HAP-1 (cell line): ENCODE measurements at regions not wholly inside any gene's neighbourhood (a gene's known extent, or its start where the extent isn't known, plus 50 kb on each side); places are given as distances from the start of the nearest gene placed in this dataset.

Source experiments
- DNase-seq, 2 experiments: peaks; one replicate each; pipeline ENCODE4 v3.0.0-alpha.2; 2016 to 2020; ENCODE audit warnings: low spot score in 2 of 2
- H3K27me3 ChIP-seq: fragments of 250-450 bp; sonication (Bioruptor Pico); 2 replicates; pipeline ENCODE4 v1.5.1; 2020; ENCODE audit warnings: low read depth, mild to moderate bottlenecking, moderate library complexity
- H3K36me3 ChIP-seq: fragments of 250-450 bp; sonication (Bioruptor Pico); replicated peaks from 2 replicates; pipeline ENCODE4 v1.5.1; 2020; ENCODE audit warnings: mild to moderate bottlenecking
- H3K4me1 ChIP-seq: fragments of 250-450 bp; sonication (Bioruptor Pico); 2 replicates; pipeline ENCODE4 v1.5.1; 2020; ENCODE audit warnings: mild to moderate bottlenecking
- H3K4me3 ChIP-seq: fragments of 250-450 bp; sonication (Bioruptor Pico); 2 replicates; pipeline ENCODE4 v1.5.1; 2020; ENCODE audit warnings: mild to moderate bottlenecking, moderate library complexity
- H3K9me3 ChIP-seq: fragments of 250-450 bp; sonication (Bioruptor Pico); 2 replicates; pipeline ENCODE4 v1.5.1; 2020; ENCODE audit warnings: mild to moderate bottlenecking, moderate library complexity
- in situ Hi-C: fragments of 300-500 bp; cut with MboI; formaldehyde crosslinking; loops from 3 replicates; pipeline ENCODE4 v1.14.3; 2020; ENCODE audit warnings: low sequenced_read_pairs, inconsistent platforms, mixed read lengths

DNA sequence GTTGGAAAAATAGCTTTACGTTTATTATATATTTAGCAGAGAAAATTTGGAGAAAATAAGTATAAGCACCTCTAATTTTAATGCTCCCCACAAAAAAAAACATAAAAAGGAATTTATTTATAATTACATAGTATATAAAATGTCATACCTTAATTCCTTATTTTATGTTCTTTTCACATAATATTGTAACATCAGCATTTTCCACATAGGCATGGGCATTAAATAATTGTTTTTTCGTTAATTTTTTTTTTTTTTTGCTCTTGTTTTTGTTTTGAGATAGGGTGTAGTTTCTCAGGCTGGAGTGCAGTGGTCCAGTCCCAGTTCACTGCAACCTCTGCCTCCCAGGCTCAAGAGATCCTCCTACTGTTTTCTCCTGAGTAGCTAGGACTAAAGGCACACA lies 329.8 kb upstream of the FOXG1 start:
- H3K4me1 ChIP-seq: no peaks in the 10 kb centered on the region
- no peaks in the 10 kb centered on the region for H3K36me3 ChIP-seq
- H3K27me3 ChIP-seq: no peaks in the 10 kb centered on the region
- H3K4me3 ChIP-seq: no peak overlapping the region
- in situ Hi-C loops: no loop called here
- 0 out of 2 replicates have a peak, but pooled peaks cover 3% of the 10 kb centered on the region for H3K9me3 ChIP-seq
- DNase-seq: no peak

DNA sequence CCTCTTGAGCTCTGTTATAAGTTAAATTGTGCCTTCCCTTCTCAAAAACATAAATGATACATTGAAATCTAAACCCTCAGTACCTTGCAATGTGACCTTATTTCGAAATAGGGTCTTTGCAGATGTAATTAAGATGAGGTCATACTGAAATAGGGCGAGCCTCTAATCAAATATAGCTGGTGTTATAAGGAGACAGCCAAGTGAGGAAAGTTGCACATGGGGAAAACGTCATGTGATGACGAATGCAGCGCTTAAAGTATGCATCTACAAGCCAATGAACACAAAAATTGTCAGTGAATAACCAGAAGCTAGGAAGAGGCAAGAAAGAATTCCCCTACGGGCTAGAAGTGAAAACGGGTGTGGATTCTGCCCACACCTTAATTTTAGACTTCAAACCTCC lies 305.2 kb upstream of the FOXG1 start:
- in situ Hi-C loops: no loop called here
- DNase-seq: no peak
- H3K36me3 ChIP-seq: no peaks in the 10 kb centered on the region
- no peaks in the 10 kb centered on the region for H3K27me3 ChIP-seq
- H3K4me3 ChIP-seq: no peak overlapping the region
- no peaks in the 10 kb centered on the region for H3K9me3 ChIP-seq
- H3K4me1 ChIP-seq: no peaks in the 10 kb centered on the region

DNA sequence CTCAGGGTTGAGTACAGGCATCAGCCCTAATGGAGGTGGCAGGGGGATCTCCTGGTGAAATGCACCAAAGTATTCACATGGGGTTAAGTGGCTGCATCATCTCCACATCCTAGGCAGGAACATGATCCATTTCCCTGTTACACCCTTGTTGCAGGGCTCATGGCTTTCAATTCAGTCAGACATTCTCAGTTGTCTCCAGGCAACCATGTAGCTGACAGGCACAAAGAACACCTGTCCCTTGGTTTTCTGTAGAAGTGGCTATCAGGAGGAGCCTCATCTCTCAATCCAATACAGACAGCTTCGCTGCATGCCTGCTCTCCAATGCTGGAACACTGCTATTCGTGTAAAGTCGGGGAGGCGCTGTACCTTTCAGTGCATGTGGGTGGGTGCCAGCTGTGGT lies 299.0 kb upstream of the FOXG1 start:
- Histone ChIP-seq H3K9me3 (no peaks in the 10 kb centered on the region), H3K4me3 (no peak overlapping the region), H3K36me3 (no peaks in the 10 kb centered on the region), H3K4me1 (no peaks in the 10 kb centered on the region), H3K27me3 (no peaks in the 10 kb centered on the region)
- DNase-seq: no peak
- in situ Hi-C loops: no loop called here

DNA sequence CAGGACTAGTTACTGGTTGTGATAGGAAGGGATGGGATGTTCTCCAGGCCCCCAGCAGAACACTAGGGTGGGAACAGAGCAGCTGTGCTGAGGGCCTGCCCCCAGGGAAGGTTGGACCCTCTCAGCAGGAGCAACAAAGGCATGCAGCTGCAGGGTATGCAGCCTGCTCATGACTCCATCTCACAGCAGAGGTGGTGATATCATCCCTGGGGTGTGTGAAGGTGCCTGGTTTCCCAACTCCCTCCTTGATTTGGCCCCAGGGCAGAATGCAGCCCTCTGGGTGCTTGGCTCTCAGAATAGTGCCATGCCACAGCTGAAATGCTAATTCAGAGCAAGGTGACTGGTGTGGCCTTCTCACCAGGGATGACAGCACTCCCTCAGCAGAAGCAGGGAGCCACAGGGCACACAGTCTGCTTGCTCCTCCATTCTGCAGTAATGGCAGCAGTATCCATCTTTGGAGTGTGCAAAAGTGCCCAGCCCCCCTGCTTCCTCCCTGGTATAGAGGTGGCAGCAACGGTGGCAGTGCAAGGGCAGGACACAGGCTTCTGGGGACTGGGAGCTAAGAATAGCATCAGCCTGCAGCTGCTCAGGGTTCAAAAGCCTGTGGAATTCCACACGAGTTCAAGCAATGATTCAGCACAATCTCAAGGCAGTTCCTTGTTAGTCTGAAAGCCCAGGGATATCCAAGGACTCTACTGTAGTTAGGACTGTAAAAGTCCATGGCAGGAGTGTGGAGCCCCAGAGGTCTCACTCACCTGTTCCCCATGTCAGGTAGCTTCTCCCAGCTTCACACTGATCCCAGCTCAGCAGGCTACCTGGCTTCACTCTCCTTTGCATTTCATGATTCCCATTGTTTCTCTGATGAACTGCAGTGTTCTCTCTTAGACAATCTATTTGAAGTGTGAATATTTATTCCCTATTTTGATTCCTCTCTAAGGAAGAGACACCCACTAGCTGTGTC lies 298.1 kb upstream of the FOXG1 start:
- in situ Hi-C loops: no loop called here
- Histone ChIP-seq H3K9me3 (peaks cover 1% of the 10 kb centered on the region; the same call in 1 of the 2 replicates), H3K4me1 (no peaks in the 10 kb centered on the region), H3K4me3 (no peak overlapping the region), H3K27me3 (no peaks in the 10 kb centered on the region), H3K36me3 (no peaks in the 10 kb centered on the region)
- no peak for DNase-seq

DNA sequence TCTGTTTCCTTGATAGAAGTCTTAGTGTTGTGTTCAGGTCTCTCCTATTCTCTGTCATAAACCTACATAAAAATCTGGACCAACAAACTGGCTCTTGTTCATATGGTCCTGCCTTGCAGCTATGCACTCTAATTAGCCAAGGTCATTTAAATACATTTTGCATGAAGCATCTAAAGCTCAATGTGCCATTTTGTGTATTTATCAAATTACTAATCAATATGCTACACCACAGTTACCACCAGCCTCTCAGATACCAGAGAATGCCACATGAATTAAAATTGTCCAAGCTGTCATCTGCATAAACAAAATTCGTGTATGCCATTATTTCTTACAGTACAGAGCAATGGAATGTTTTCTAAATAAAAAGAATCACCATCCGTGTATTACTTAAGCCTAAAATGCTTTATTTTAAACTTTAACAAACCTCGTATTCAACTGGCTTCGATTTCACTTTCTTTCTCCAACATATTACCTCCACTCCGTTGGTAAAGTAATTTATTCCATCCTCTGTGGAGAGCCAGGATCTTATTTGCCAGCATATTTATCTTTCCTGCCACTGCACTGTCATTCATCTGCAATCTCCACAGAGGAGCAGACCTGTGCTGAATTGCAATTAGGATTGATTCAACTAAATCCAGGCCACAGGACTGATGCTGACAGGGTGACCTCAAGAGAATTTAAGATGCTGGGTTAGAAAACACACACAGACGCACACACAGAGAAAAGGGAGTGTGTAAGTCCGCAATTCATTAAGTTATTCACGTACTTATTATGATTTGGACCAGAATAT lies 284.1 kb upstream of the FOXG1 start:
- H3K4me1 ChIP-seq: no peaks in the 10 kb centered on the region
- no peak overlapping the region for H3K4me3 ChIP-seq
- DNase-seq: no peak
- no peaks in the 10 kb centered on the region for H3K36me3 ChIP-seq
- no peaks in the 10 kb centered on the region for H3K27me3 ChIP-seq
- H3K9me3 ChIP-seq: no peaks in the 10 kb centered on the region
- in situ Hi-C loops: no loop called here

DNA sequence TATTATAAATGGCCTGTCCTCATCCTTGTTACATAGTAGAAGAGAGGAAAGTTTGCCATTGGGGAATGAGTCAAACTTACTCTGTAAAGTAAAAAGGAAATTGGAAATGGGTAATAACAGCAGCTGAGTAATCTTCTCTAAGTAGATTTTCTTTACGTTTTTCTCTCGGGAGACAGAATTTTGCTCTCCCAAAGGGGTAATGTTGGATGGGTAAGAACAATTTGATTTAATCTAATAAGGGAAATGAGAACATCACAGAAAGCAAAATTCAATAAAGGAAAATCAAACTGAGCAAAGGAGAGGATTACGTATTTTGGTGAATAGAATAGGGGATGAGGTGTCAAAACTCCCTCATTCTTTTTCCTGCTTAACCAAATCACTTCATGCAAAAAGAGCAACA lies 283.1 kb upstream of the FOXG1 start:
- no peaks in the 10 kb centered on the region for H3K9me3 ChIP-seq
- DNase-seq: no peak
- no peak overlapping the region for H3K4me3 ChIP-seq
- in situ Hi-C loops: no loop called here
- H3K4me1 ChIP-seq: no peaks in the 10 kb centered on the region
- no peaks in the 10 kb centered on the region for H3K36me3 ChIP-seq
- no peaks in the 10 kb centered on the region for H3K27me3 ChIP-seq

DNA sequence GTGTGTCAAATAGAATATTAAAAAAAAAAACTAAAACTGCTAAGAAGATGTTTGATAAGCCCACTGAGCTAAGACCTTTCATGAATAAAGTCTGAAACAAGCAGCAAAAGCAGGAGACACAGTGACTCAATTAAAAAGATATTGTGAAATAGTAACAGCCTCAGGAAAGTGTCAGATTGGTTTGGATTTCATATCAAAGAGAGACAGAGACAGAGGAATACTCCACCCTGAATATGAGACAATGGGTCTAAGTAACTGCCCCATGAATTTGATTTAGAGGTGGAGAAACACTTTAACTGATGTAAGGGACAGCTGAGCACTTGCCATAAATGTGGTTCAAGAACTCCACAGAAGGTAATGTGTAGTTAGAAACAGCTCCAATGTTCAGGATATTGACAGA lies 277.9 kb upstream of the FOXG1 start:
- Histone ChIP-seq H3K9me3 (no peaks in the 10 kb centered on the region), H3K36me3 (no peaks in the 10 kb centered on the region), H3K4me3 (no peak overlapping the region), H3K4me1 (no peaks in the 10 kb centered on the region), H3K27me3 (no peaks in the 10 kb centered on the region)
- no peak for DNase-seq
- in situ Hi-C loops: no loop called here

DNA sequence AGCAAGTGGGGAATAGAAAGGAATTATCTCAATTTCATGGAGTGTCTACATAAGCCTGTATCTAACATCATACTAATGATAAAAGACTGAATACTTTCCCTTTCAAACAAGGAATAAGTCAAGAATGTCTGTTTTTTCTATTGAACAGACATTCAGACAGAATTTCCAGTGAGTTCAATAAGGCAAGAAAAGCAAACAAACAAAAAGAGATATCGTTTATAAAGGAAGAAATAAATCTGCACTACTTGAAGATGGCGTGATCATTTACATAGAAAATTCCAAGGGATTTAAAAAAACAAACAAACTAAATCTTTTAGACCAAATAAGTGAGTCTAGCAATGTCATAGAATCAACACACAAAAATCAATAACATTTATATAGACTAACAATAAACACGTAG lies 273.1 kb upstream of the FOXG1 start:
- H3K4me3 ChIP-seq: no peak overlapping the region
- no peaks in the 10 kb centered on the region for H3K36me3 ChIP-seq
- no peaks in the 10 kb centered on the region for H3K4me1 ChIP-seq
- no peaks in the 10 kb centered on the region for H3K27me3 ChIP-seq
- DNase-seq: no peak
- no peaks in the 10 kb centered on the region for H3K9me3 ChIP-seq
- in situ Hi-C loops: no loop called here

DNA sequence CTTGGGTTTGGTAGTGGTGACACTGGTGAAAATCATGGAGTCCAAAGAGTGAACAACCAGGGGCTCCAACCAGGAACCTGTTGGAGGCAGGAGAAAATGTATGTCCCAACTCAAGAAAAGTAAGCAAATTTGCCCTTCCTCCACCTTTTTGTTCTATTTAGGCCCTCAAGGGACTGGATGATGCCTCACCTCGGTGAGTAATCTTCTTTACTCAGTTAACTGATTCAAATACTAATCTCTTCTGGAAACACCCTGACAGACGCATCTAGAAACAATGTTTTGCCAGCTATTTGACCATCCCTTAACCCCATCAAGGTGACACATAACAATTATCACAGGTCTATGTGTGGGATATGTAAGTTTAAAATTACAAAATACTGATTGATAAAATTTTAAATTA lies 272.4 kb upstream of the FOXG1 start:
- in situ Hi-C loops: no loop called here
- no peaks in the 10 kb centered on the region for H3K4me1 ChIP-seq
- H3K27me3 ChIP-seq: no peaks in the 10 kb centered on the region
- H3K9me3 ChIP-seq: no peaks in the 10 kb centered on the region
- DNase-seq: no peak
- no peak overlapping the region for H3K4me3 ChIP-seq
- no peaks in the 10 kb centered on the region for H3K36me3 ChIP-seq

DNA sequence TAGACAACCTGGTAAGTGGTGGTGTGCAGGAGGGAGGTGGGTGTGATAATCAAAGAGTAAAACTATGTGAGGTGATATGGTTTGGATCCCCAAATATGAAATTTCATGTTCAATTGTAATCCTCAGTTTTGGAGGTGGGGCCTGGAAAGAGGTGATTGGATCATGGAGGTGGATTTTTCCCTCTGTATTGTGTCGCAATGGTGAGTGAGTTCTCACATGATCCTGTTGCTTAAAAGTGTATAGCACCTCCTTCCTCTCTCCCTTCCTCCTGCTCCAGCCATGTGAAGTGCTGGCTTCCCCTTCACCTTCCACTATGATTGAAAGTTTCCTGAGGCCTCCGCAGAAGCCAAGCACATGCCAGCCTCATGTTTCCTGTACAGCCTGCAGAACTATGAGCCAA lies 270.2 kb upstream of the FOXG1 start:
- Histone ChIP-seq H3K4me1 (no peaks in the 10 kb centered on the region), H3K4me3 (no peak overlapping the region), H3K9me3 (no peaks in the 10 kb centered on the region), H3K27me3 (no peaks in the 10 kb centered on the region), H3K36me3 (no peaks in the 10 kb centered on the region)
- DNase-seq: no peak
- in situ Hi-C loops: no loop called here

DNA sequence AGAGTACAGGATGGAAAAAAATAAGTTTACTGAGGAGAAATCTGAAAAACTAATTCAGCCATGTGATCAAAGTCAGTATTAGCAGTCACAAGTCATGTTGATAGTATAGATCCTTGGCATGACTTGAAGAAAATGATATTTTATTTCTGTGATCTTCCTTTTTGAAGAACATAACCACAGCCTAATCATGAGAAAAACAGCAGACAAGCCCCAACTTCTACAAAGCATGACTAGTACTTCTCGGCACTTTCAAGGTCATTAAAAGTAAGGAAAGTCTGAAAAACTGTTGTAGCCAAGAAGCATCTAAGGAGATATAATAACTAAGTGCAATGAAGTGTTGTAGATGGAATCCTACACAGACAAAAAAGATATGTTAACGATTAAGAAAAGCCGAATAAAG lies 264.1 kb upstream of the FOXG1 start:
- H3K27me3 ChIP-seq: no peaks in the 10 kb centered on the region
- no peaks in the 10 kb centered on the region for H3K4me1 ChIP-seq
- H3K4me3 ChIP-seq: no peak overlapping the region
- DNase-seq: no peak
- in situ Hi-C loops: no loop called here
- H3K36me3 ChIP-seq: no peaks in the 10 kb centered on the region
- H3K9me3 ChIP-seq: no peaks in the 10 kb centered on the region

DNA sequence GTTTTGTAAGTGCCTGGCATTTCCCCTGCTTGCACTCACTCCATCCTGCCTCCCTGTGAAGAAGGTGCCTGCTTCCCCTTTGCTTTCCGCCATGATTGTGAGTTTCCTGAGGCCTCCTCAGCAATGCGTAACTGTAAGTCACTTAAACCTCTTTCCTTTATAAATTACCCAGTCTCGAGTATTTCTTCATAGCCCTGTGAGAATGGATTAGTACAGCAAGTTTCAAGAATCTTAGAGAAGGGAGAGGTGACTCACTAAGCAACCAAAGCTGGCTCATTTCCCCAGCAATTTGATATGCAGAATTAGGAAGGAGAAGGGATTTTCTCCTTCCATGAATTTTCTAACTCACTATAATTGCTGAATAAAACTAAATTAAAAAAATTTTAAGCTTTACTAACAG lies 251.0 kb upstream of the FOXG1 start:
- peaks cover 2% of the 10 kb centered on the region; the same call in 1 of the 2 replicates for H3K9me3 ChIP-seq
- H3K27me3 ChIP-seq: no peaks in the 10 kb centered on the region
- DNase-seq: no peak
- H3K36me3 ChIP-seq: no peaks in the 10 kb centered on the region
- in situ Hi-C loops: no loop called here
- H3K4me3 ChIP-seq: no peak overlapping the region
- H3K4me1 ChIP-seq: no peaks in the 10 kb centered on the region

DNA sequence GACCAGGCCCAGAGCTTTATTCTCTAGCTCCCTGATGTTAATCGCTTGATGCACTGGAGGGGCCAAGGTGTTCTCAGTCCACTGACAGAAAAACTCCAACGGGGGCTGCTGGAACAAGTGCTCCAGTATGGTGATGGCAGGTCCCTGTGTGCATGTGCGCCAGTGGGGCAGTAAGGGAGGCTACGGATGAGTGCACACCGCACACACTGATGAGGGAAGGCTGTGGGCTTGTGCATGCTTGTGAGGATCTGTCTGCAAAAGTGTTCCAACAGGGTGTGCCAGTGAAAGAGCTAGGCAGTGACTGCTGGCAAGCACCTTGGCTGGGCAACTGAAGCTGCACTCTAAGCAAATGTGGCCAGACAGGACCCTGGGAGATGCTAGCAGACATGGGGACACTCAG lies 229.7 kb upstream of the FOXG1 start:
- no peaks in the 10 kb centered on the region for H3K27me3 ChIP-seq
- in situ Hi-C loops: no loop called here

DNA sequence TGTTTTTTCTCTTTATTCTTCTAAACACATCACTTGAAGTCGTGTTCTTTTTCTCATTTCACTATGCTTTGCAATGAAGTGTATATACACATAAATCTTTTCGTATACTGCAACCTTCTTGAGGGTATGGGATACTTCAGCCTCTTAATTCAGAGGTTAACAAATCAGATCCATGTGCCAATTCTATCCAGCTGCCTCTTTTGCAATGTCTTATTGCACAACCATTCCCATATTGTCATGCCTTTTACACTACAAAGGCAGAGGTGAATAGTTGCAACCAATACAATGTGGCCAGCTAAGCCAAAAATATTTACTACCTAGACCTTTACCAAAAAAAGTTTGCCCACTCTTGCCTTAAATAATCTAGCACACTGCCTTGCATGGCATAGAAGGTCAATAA lies 224.5 kb upstream of the FOXG1 start:
- in situ Hi-C loops: no loop called here
- Histone ChIP-seq H3K4me1 (no peaks in the 10 kb centered on the region), H3K27me3 (no peaks in the 10 kb centered on the region), H3K4me3 (no peak overlapping the region), H3K9me3 (no peaks in the 10 kb centered on the region), H3K36me3 (no peaks in the 10 kb centered on the region)
- DNase-seq: no peak

More for the DNA sequence above, 229.7 kb upstream of the FOXG1 start:
- Histone ChIP-seq H3K9me3 (no peaks in the 10 kb centered on the region), H3K36me3 (no peaks in the 10 kb centered on the region), H3K4me1 (no peaks in the 10 kb centered on the region), H3K4me3 (no peak overlapping the region)
- DNase-seq: no peak
